Activated T-cell treated with anti-CD3 and anti-CD28 coated beads, Interleukin-2, amount 50 U/mL, for 4 hours (primary cell): ENCODE measurements at regions not wholly inside any gene's neighbourhood (a gene's known extent, or its start where the extent isn't known, plus 50 kb on each side); places are given as distances from the start of the nearest gene placed in this dataset.
"Not testable (repeated sequence)": the region's sequence is repeated elsewhere in the genome, so short reads cannot be mapped to it uniquely, and the experiment has no call there.

Experiments
- ATAC-seq, 2 donors: fragments of 200-7000 bp; cut with Tn5 transposase; one replicate each; pipeline ENCODE4 v1.10.0; 2021
- DNase-seq: peaks from one replicate; pipeline ENCODE4 v3.0.0-alpha.2; 2020
- H3K27me3 Mint-ChIP-seq: one replicate; pipeline ENCODE4 v1.8.0; 2021; ENCODE audit warnings: low read depth, mixed read lengths
- H3K36me3 Mint-ChIP-seq: one replicate; pipeline ENCODE4 v1.8.0; 2022; ENCODE audit warnings: mixed read lengths; ENCODE audit not compliant: insufficient read depth
- H3K4me1 Mint-ChIP-seq: one replicate; pipeline ENCODE4 v1.8.0; 2021; ENCODE audit warnings: low read depth, mixed read lengths
- H3K4me3 Mint-ChIP-seq: one replicate; pipeline ENCODE4 v1.8.0; 2021; ENCODE audit warnings: mild to moderate bottlenecking, moderate library complexity, mixed read lengths
- H3K9me3 Mint-ChIP-seq: one replicate; pipeline ENCODE4 v1.8.0; 2021; ENCODE audit warnings: mixed read lengths

DNA sequence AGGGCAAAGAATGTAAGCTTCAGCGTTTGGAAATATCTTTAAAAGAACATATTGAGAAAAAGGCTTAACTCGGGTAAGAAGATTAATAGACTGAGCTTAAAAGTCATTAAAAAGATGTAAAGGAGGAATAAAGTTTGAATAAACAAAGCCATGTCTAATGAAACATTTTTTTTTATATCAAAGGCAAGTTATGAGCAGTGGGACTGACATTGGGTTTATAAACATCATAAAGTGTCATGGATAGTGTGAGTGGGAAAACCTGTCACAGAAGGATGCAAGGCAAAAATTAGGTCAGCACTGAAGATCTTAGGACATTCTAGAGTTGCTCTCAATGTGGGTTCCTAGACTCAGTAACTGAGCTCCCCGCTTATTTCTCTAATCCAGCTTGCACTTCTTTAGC lies 438.0 kb upstream of the CDH11 start:
- Mint-ChIP-seq H3K36me3 (no peaks in the 10 kb centered on the region), H3K4me3 (no peak overlapping the region), H3K4me1 (no peaks in the 10 kb centered on the region), H3K9me3 (peaks cover 14% of the 10 kb centered on the region), H3K27me3 (no peaks in the 10 kb centered on the region)
- DNase-seq (no peak), ATAC-seq (no peak)

DNA sequence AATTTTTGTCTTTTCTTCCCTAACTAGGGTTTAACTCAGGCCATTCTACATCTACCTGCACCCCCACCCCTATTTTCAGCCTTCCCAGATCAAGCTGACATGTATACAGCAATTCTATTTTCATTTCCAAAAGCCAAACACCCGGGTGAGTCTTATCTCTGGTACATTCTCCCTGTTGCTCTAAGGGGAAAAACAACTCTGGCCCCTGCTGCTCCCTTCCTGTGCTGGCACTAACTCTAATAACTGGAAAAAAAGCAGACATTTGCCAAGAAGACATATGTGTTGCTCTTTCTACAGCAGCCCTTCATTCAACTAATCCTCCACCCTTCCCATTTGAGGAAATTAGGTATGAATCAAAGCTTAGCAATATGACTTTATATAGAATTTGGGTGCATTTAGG lies 427.8 kb upstream of the CDH11 start:
- not testable (repeated sequence) for H3K4me1 Mint-ChIP-seq, H3K27me3 Mint-ChIP-seq, ATAC-seq, DNase-seq, H3K4me3 Mint-ChIP-seq, H3K36me3 Mint-ChIP-seq, H3K9me3 Mint-ChIP-seq

DNA sequence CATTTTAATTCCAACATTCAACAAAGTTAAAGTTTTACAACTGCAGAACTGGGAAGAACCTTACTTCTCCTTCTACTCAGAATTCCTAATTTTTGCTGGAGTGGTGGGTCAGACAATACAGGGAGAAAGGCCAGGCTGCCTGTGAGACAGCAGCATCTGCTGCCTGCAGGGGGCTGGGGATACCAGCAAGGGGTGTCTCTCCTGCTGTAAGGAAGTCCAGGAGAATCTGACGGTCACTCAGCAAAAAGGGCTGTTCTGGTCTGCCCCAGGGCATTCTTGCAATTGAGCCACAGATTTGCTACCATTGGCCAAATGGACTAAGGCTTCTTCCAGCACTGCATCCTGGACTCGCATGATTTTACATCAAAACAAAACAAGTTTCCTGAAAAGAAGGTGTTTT lies 426.6 kb upstream of the CDH11 start:
- Mint-ChIP-seq H3K36me3 (no peaks in the 10 kb centered on the region), H3K4me3 (no peak overlapping the region), H3K4me1 (no peaks in the 10 kb centered on the region), H3K9me3 (peaks cover 6% of the 10 kb centered on the region), H3K27me3 (no peaks in the 10 kb centered on the region)
- ATAC-seq (no peak), DNase-seq (no peak)

DNA sequence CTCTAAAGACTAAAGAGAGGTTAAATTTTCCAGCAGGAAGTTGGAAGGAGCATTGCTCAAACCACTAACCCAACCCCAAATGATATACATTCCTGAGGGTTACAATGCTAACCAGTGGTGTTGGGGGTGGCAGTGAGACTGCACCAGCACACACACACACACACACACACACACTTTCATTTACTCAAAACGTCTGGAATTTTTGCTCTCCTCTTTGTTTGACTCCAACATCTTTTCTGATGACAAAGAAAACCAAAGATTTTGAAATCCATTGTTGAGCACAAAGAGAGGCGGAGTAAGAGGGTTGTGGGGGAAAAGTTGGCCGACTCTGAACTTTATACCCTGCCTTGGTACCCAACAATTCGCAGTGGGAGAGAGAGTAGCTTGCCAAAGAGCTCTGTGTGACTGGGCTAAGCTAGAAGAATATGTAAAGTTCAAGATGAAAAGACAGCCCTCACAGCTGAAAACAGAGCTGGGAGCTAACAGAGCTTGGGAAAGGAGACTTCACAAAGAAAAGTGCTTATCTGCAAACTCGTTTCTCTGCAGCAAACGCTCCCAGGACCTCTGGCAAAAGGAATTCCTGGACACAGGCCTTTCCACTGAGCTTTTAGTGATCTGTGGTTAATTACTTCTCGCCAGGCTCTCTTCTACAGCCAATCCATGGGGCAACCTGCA lies 426.0 kb upstream of the CDH11 start:
- no peaks in the 10 kb centered on the region for H3K36me3 Mint-ChIP-seq
- no peak overlapping the region for H3K4me3 Mint-ChIP-seq
- H3K4me1 Mint-ChIP-seq: no peaks in the 10 kb centered on the region
- no peak for ATAC-seq
- H3K27me3 Mint-ChIP-seq: no peaks in the 10 kb centered on the region
- H3K9me3 Mint-ChIP-seq: peaks cover 1% of the 10 kb centered on the region
- no peak for DNase-seq

DNA sequence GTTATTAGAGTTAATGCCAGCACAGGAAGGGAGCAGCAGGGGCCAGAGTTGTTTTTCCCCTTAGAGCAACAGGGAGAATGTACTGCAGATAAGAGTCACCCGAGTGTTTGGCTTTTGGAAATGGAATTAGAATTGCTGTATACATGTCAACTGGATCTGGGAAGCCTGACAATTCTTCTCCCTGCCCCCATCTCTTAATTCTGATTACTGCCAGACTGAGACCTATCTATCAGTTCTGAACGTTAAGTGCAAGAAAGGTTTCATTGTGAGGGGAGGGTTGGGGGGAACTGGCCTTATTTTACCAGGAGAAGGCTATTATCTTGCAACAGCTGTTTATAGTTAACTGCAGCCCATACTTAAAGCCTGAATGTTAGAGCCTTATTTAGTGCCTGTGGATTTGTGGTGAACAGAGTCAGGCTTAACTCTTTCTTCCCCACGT lies 424.5 kb upstream of the CDH11 start:
- no peaks in the 10 kb centered on the region for H3K27me3 Mint-ChIP-seq
- DNase-seq (no peak), ATAC-seq (no peak)
- H3K9me3 Mint-ChIP-seq: peaks cover 4% of the 10 kb centered on the region
- H3K4me3 Mint-ChIP-seq: no peak overlapping the region
- H3K36me3 Mint-ChIP-seq: no peaks in the 10 kb centered on the region
- H3K4me1 Mint-ChIP-seq: no peaks in the 10 kb centered on the region

DNA sequence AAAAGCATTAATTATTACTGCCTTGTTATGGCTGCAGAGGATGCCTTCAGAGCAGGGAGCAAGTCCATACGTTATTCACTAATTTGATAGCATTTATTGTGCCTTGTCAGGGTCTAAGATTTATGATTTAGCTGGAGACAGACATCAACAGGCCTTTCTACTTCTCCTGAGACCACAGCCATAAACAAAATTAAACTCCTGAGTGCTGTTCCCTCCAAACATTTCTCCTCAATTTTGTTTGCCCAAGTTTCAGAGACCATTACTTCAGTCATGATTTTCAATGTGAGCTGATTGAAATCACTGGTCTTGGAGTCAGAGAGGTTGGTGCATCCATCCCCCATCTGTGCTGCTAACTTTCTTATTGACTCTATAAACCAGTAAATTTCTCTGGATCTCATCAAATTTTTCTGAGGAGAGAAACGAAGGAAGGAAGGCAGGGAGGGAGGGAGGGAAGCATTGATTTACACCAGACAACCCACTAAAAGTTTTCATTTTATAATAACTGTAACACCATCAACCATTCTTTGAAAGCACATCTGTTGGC lies 423.6 kb upstream of the CDH11 start:
- Mint-ChIP-seq H3K4me1 (no peaks in the 10 kb centered on the region), H3K27me3 (no peaks in the 10 kb centered on the region), H3K36me3 (no peaks in the 10 kb centered on the region), H3K4me3 (no peak overlapping the region), H3K9me3 (peaks cover 4% of the 10 kb centered on the region)
- no peak for ATAC-seq
- DNase-seq: no peak

DNA sequence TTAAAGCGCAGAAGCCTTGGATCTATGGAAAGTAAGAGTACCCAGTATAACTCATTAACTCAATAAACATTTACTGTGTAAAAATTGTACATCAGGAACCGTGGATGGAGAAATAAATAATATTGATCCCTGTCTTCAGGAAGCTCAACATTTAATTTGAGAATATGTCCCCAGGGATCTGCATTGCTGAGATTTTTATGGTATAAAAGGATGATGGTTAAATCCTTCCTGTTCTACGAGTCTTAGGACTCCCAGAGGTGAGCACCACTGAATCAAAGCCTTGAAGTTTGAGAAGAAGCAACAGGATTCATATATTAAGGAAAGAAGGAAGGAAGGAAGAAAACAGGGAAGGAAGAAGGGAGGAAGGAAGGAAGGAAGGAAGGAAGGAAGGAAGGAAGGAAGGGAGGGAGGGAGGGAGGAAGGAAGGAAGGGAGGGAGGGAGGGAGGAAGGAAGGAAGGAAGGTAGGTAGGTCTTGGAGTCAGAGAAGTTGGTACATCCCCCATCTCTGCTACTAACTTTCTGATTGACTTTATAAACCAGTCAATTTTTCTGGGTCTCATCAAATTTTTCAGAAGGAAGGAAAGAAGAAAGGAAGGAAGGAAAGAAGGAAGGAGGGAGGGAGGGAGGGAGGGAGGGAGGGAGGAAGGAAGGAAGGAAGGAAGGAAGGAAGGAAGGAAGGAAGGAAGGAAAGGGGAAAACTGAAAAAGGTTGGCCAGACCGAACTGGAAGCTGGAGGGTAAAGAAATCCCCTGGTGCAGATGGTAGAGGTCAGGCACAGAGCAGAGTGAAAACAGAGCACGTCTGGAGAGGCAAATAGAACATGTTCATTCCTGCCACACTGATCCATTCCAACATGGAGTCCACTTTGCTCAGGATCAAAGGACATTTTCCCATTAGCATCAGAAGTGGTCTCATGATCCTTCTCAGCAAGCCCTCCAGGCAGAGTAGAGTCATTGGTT lies 422.2 kb upstream of the CDH11 start:
- Mint-ChIP-seq H3K9me3 (peaks cover 7% of the 10 kb centered on the region), H3K4me1 (no peaks in the 10 kb centered on the region), H3K4me3 (no peak overlapping the region), H3K36me3 (no peaks in the 10 kb centered on the region), H3K27me3 (no peaks in the 10 kb centered on the region)
- ATAC-seq (no peak), DNase-seq (no peak)

DNA sequence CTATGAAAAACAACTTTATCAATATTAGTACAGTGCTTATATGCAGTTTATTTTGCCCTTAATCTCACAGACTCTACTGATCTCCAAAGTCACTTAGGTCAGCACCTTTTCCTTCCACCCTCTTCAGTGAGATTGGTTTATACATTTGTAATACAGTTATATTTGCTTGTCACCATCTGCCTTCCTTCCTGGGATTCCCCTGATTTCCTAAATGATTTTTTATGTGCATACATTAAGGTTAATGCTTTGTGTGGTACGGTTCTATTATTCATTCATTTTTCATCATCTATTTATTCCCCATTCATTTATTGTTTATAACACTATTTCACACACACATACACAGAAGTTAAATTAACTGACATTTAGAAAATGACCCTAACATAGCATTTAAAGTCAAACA lies 419.8 kb upstream of the CDH11 start:
- ATAC-seq (no peak), DNase-seq (no peak)
- H3K4me3 Mint-ChIP-seq: no peak overlapping the region
- H3K9me3 Mint-ChIP-seq: peaks cover 7% of the 10 kb centered on the region
- no peaks in the 10 kb centered on the region for H3K27me3 Mint-ChIP-seq
- H3K36me3 Mint-ChIP-seq: no peaks in the 10 kb centered on the region
- no peaks in the 10 kb centered on the region for H3K4me1 Mint-ChIP-seq

DNA sequence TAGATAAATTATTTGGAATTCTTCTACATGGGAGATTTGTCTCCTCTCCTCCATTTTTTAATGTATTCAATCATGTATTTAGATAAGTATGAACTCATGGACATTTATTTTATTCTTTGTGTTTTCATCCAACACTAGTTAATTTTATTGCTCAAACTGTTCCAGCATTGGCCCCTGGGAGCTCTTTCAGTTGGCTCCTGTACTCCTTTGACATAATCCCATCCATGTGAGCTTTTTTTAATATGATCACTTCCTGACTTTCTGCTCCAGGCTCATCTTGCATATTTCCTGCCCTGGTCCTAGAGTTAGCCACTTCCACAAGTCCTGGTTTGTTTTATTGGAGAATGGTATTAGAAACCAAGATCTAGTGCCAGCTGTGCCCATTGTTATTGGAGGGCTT lies 419.0 kb upstream of the CDH11 start:
- Mint-ChIP-seq H3K27me3 (no peaks in the 10 kb centered on the region), H3K36me3 (no peaks in the 10 kb centered on the region), H3K4me1 (no peaks in the 10 kb centered on the region), H3K9me3 (peaks cover 7% of the 10 kb centered on the region), H3K4me3 (no peak overlapping the region)
- ATAC-seq (no peak), DNase-seq (no peak)

DNA sequence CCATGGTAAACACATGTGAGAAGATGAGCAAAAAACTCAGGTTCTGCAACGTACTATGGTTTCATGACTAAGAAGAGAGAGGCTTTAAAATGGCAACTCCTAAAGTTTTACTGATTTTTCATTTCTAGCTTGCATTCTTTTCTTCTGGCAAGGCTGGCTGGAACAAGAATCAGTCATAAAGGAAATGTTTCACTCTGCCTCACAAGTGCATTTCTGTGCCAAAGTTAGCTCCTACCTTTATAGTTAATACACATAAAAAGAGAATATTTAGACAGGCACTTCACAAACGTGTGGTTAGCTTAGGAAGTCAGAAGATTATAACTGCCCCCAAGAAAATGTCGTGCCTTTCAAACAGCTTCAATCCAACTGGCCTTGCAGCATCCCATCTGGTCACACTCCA lies 417.1 kb upstream of the CDH11 start:
- ATAC-seq (no peak), DNase-seq (no peak)
- peaks cover 7% of the 10 kb centered on the region for H3K9me3 Mint-ChIP-seq
- H3K27me3 Mint-ChIP-seq: no peaks in the 10 kb centered on the region
- H3K36me3 Mint-ChIP-seq: no peaks in the 10 kb centered on the region
- H3K4me3 Mint-ChIP-seq: no peak overlapping the region
- no peaks in the 10 kb centered on the region for H3K4me1 Mint-ChIP-seq

DNA sequence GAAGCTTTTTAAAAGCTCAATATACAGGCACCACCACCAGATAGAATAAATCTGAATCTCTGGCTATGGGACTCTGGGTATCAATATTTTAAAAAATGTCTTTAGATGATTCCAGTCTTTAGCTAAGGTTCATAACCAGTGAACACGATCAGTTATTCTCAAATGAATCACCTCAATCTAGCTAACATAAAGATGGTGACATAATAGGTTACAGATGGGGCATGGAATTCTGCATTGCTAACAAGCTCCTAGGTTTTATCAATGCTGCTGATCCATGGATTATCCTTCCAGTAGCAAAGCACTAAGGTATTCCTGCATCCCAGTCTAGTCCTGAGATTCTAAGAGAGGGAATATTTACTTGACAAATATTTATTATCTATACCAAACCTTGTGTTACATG lies 415.5 kb upstream of the CDH11 start:
- H3K36me3 Mint-ChIP-seq: no peaks in the 10 kb centered on the region
- no peak overlapping the region for H3K4me3 Mint-ChIP-seq
- no peaks in the 10 kb centered on the region for H3K27me3 Mint-ChIP-seq
- DNase-seq (no peak), ATAC-seq (no peak)
- no peaks in the 10 kb centered on the region for H3K4me1 Mint-ChIP-seq
- peaks cover 7% of the 10 kb centered on the region for H3K9me3 Mint-ChIP-seq

DNA sequence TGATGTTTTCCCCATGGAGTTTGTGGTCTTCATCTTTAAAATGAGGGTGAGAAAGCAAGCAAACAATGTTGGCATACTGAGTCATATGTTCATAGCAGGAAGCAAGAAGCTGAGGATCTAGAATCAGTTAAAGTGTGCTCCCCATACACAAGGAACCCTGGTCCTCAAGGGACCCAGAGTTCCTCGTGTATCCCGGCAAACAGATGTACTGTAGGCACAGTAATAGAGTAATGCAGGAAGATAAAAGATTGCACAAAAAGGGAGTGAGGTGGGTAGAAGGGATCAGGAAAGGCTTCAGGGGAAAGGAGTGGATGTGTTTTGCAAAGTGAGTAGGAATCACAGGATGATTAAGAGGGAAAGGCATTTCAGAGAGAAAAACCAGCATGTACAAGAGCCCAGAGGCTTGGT lies 412.3 kb upstream of the CDH11 start:
- Mint-ChIP-seq H3K36me3 (no peaks in the 10 kb centered on the region), H3K4me3 (no peak overlapping the region), H3K9me3 (no peaks in the 10 kb centered on the region), H3K27me3 (no peaks in the 10 kb centered on the region), H3K4me1 (no peaks in the 10 kb centered on the region)
- ATAC-seq (no peak), DNase-seq (no peak)

DNA sequence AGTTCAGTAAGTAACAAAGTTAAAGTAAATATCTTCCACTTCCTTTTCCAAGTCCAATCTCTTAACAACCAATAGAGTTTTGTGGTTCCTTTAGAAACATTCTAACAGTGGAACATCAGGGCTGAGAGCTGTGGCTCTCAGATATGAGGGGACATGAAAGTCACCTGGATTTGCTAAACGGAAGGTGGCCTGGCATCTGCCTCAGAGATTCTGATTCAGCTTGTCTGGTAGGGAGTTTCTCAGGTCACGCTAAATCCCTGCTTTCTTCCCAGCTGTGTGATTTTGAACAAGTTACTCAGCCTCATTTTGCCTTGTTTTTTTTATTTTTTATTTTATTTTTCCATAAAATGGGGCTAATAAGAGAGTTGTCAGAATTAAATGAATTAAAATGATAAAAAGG lies 411.0 kb upstream of the CDH11 start:
- H3K9me3 Mint-ChIP-seq: no peaks in the 10 kb centered on the region
- ATAC-seq: no peak

DNA sequence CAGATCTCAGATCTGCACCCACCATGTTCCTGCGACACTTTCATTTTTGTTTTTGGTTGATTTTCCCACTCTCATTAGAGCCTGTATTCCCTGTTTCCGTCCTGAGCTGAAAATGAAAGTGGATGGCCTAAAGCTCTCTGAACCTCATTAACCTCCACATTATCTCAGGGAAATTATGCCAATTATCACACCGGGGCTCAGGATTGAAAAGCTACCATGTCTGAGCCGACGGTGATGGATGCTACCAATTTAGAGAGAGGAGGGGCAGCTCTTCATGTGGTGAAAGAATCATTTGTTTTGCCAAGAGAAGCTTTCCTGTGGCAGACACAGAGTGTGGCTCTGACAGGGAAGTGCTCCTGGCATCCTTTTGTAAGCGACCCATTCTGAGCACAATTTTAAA lies 410.4 kb upstream of the CDH11 start:
- no peak overlapping the region for H3K4me3 Mint-ChIP-seq
- no peaks in the 10 kb centered on the region for H3K36me3 Mint-ChIP-seq
- DNase-seq (no peak), ATAC-seq (no peak)
- H3K27me3 Mint-ChIP-seq: no peaks in the 10 kb centered on the region
- no peaks in the 10 kb centered on the region for H3K4me1 Mint-ChIP-seq
- H3K9me3 Mint-ChIP-seq: no peaks in the 10 kb centered on the region

More for the DNA sequence above, 411.0 kb upstream of the CDH11 start:
- H3K4me1 Mint-ChIP-seq: no peaks in the 10 kb centered on the region
- no peak overlapping the region for H3K4me3 Mint-ChIP-seq
- no peaks in the 10 kb centered on the region for H3K36me3 Mint-ChIP-seq
- DNase-seq: no peak
- no peaks in the 10 kb centered on the region for H3K27me3 Mint-ChIP-seq

DNA sequence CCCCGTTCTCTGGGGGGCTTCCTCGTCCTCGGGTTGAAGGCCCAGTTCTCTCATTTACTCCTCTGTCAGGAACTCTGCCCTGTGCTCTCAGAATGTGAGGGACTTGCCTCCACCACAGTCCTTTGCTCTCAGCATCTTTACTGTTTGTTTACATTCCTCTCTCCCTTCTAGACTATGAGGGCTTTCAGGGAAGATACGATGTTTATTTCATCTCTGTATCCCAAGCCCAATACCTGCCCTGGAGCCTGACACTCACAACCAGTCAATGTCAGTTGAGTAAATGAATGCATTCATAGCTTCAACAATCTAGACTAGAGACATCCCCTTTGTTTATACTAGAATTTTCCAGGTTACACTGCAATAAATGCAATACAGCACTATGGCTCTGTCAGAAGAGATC lies 409.6 kb upstream of the CDH11 start:
- Mint-ChIP-seq H3K27me3 (no peaks in the 10 kb centered on the region), H3K36me3 (no peaks in the 10 kb centered on the region), H3K4me1 (no peaks in the 10 kb centered on the region), H3K4me3 (no peak overlapping the region), H3K9me3 (peaks cover 4% of the 10 kb centered on the region)
- DNase-seq (no peak), ATAC-seq (no peak)
